Suprapubic skin (tissue), 4 donors: ENCODE measurements at regions not wholly inside any gene's neighbourhood (a gene's known extent, or its start where the extent isn't known, plus 50 kb on each side); places are given as distances from the start of the nearest gene placed in this dataset.

Experiments used
- DNase-seq, 2 donors: peaks; one replicate each; pipeline ENCODE4 v3.0.0-alpha.2; 2019; ENCODE audit warnings: low spot score in 2 of 2
- H3K27ac ChIP-seq: fragments of 200-600 bp; sonication (generic); one replicate; pipeline ENCODE4 v1.5.1; 2019
- H3K27me3 ChIP-seq: fragments of 200-600 bp; sonication (generic); one replicate; pipeline ENCODE4 v1.5.1; 2019
- H3K36me3 ChIP-seq: fragments of 200-600 bp; sonication (generic); one replicate; pipeline ENCODE4 v1.5.1; 2019
- H3K4me1 ChIP-seq: fragments of 200-600 bp; sonication (generic); one replicate; pipeline ENCODE4 v1.5.1; 2019
- H3K4me3 ChIP-seq: fragments of 200-600 bp; sonication (generic); one replicate; pipeline ENCODE4 v1.5.1; 2019; ENCODE audit warnings: mild to moderate bottlenecking
- H3K9me3 ChIP-seq: fragments of 200-600 bp; sonication (generic); one replicate; pipeline ENCODE4 v1.5.1; 2019
- EP300 ChIP-seq: sonication (generic); formaldehyde crosslinking; IDR thresholded peaks from one replicate; pipeline ENCODE4 v1.6.1; 2017; ENCODE audit warnings: antibody characterized with exemption
- POLR2A ChIP-seq, 2 donors: fragments of 450-650 bp; IDR thresholded peaks; one replicate each; pipeline ENCODE4 v1.6.1; 2017; ENCODE audit warnings: antibody characterized with exemption in 2 of 2, mild to moderate bottlenecking in 2 of 2, moderate library complexity in 2 of 2
- POLR2AphosphoS5 ChIP-seq, 3 donors: sonication (generic); formaldehyde crosslinking; IDR thresholded peaks; one replicate each; pipeline ENCODE4 v1.6.1; 2017; ENCODE audit warnings: antibody characterized with exemption in 3 of 3
- WGBS: methylation state at CpG from one replicate; pipeline ENCODE4 v1.1.5; 2018; 5-methylcytosine and 5-hydroxymethylcytosine counted together
- TF ChIP-seq, protein P1 (sequence below), 2 donors: fragments of 200-600 bp in 1 of 2; fragments of 450-650 bp in 1 of 2; sonication (generic) in 1 of 2; IDR thresholded peaks; one replicate each; pipeline ENCODE4 v1.5.1; 2016 to 2019; ENCODE audit warnings: antibody characterized with exemption in 2 of 2, mild to moderate bottlenecking in 1 of 2, moderate library complexity in 1 of 2

DNA sequence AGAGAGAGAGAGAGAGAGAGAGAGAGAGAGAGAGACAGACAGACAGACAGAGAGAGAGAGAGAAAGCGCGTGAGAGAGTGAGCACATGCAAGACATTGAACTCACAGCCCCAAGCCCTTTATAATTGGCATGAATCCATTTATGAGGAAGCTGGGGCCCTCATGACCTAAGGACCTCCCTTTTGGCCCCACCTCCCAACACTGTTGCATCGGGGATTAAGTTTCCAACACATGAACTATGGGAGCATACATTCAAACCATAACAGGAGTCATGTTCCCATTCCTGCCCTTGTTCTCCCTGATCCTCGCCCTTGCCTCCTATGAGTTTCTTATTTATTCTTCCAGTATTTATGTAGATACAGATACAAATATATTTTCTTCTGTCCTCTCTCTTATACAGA, 269.8 kb upstream of the ARX start:
- Histone ChIP-seq H3K4me1 (no peaks in the 10 kb centered on the region), H3K27ac (no peak overlapping the region), H3K36me3 (no peaks in the 10 kb centered on the region), H3K27me3 (no peaks in the 10 kb centered on the region), H3K4me3 (no peak overlapping the region), H3K9me3 (no peaks in the 10 kb centered on the region)
- WGBS: 78% methylated on average over 4 of the region's 4 CpGs
- no peak for DNase-seq
- TF ChIP-seq, protein P1, sequence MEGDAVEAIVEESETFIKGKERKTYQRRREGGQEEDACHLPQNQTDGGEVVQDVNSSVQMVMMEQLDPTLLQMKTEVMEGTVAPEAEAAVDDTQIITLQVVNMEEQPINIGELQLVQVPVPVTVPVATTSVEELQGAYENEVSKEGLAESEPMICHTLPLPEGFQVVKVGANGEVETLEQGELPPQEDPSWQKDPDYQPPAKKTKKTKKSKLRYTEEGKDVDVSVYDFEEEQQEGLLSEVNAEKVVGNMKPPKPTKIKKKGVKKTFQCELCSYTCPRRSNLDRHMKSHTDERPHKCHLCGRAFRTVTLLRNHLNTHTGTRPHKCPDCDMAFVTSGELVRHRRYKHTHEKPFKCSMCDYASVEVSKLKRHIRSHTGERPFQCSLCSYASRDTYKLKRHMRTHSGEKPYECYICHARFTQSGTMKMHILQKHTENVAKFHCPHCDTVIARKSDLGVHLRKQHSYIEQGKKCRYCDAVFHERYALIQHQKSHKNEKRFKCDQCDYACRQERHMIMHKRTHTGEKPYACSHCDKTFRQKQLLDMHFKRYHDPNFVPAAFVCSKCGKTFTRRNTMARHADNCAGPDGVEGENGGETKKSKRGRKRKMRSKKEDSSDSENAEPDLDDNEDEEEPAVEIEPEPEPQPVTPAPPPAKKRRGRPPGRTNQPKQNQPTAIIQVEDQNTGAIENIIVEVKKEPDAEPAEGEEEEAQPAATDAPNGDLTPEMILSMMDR (IDR thresholded peaks at IDR 0.05): no peak
- TF ChIP-seq EP300 (no peak), POLR2A (IDR thresholded peaks at IDR 0.05) (no peak), POLR2AphosphoS5 (IDR thresholded peaks at IDR 0.05) (no peak)

DNA sequence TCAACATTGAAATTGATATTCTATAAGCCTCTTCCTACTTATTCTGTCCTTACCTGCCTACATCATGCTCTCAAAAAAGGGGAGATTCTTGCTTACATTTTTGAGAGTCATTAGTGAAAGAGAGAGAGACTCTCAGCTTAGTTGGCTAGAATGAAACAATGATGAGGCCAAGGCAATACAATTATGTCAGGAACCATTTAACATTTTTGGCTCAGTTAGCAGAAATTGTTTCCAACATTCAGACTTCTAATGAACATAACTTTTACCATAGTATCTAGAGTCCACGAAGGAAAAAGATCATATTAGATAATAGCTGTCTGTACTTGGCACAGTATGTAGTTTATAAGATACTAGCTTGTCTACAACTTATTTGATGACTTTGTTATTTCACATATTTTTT, 263.7 kb upstream of the ARX start:
- TF ChIP-seq POLR2AphosphoS5 (IDR thresholded peaks at IDR 0.05) (no peak), EP300 (no peak), POLR2A (IDR thresholded peaks at IDR 0.05) (no peak)
- TF ChIP-seq, protein P1 (IDR thresholded peaks at IDR 0.05): no peak
- WGBS: 30% methylated on average over 1 of the region's 1 CpG
- Histone ChIP-seq H3K36me3 (no peaks in the 10 kb centered on the region), H3K27me3 (no peaks in the 10 kb centered on the region), H3K27ac (no peak overlapping the region), H3K4me3 (no peak overlapping the region), H3K4me1 (no peaks in the 10 kb centered on the region), H3K9me3 (no peaks in the 10 kb centered on the region)
- DNase-seq: no peak

DNA sequence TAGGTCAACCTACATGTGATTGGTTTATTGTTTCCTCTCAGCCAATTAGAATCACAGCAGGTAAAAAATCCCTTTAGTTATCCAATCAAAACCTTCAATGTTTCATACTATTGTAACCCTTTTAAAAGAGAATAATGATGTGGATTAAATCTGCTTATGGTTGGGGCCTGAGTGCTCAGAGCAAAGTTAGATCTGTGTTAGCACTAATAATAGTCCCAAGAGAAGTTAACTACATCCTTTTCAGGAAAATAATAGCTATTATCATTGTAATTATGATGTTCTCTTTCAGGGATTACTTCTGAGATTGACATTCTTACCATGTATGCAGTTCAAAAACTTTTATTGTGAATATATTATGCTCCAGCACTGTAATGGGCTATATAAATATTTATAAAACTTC, 262.6 kb upstream of the ARX start:
- no peak for DNase-seq
- Histone ChIP-seq H3K9me3 (no peaks in the 10 kb centered on the region), H3K36me3 (no peaks in the 10 kb centered on the region), H3K27me3 (no peaks in the 10 kb centered on the region), H3K4me3 (no peak overlapping the region), H3K27ac (no peak overlapping the region), H3K4me1 (no peaks in the 10 kb centered on the region)
- TF ChIP-seq, protein P1 (IDR thresholded peaks at IDR 0.05): no peak

DNA sequence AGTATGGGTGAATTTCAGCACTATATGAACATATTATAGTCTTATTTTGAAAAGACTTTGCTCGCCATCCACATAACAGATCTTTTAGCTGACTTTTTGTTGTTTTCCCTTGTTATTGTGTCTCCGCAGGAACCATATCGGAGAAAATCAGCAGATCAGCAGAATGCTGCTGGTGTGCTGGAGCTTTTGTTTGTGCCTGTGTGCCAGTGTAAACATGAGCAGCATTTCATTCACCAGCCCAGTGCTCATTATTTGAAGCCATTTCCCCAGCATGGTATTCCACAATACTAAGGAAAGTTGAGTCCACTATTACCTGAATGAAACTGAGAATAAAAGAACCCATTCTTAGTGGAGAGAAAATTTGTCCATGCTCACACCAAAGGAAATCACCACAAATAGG, 261.8 kb upstream of the ARX start:
- Histone ChIP-seq H3K27me3 (no peaks in the 10 kb centered on the region), H3K4me1 (no peaks in the 10 kb centered on the region), H3K36me3 (no peaks in the 10 kb centered on the region), H3K9me3 (no peaks in the 10 kb centered on the region), H3K4me3 (no peak overlapping the region), H3K27ac (no peak overlapping the region)
- DNase-seq: no peak
- 82% methylated on average over 3 of the region's 3 CpGs for WGBS
- TF ChIP-seq, protein P1 (IDR thresholded peaks at IDR 0.05): no peak
- TF ChIP-seq EP300 (no peak), POLR2AphosphoS5 (IDR thresholded peaks at IDR 0.05) (no peak)

DNA sequence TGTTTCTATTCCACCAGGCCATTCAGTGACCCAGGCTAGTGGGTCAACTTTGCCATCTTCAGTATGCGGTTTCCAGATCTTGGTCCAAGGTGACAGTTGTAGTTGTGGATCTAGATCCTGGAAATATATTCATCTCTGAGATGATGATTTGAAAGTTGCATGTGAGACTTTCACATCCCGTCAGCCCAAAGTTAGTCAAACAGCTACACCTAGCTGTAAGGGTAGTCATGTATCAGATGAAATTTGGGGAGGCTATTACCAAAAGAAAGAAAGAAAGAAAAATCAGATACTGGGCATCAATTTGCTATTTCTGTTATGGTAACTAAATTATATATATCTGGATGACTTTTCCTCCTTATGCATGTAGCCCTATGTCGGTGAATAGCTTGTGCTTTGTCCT, 259.4 kb upstream of the ARX start:
- TF ChIP-seq POLR2A (IDR thresholded peaks at IDR 0.05): no peak
- TF ChIP-seq, protein P1 (IDR thresholded peaks at IDR 0.05): no peak
- no peak for TF ChIP-seq EP300
- TF ChIP-seq POLR2AphosphoS5 (IDR thresholded peaks at IDR 0.05): no peak
- no peaks in the 10 kb centered on the region for H3K36me3 ChIP-seq
- H3K27me3 ChIP-seq: no peaks in the 10 kb centered on the region
- H3K4me3 ChIP-seq: no peak overlapping the region
- H3K27ac ChIP-seq: no peak overlapping the region
- no peak for DNase-seq
- no peaks in the 10 kb centered on the region for H3K9me3 ChIP-seq
- WGBS: 75% methylated on average over 3 of the region's 3 CpGs
- no peaks in the 10 kb centered on the region for H3K4me1 ChIP-seq
